ENCODE measurements at regions not wholly inside any gene's neighbourhood (a gene's known extent, or its start where the extent isn't known, plus 50 kb on each side); places are given as distances from the start of the nearest gene placed in this dataset.

GRCh38 chr2:9738062-9738461 is 105.2 kb upstream of the TAF1B start:
- Histone ChIP-seq H3K4me3 (no peak overlapping the region), H3K4me1 (no peaks in the 10 kb centered on the region), H3K9me3 (no peaks in the 10 kb centered on the region), H3K36me3 (replicated peaks) (no peaks in the 10 kb centered on the region), H3K27me3 (ENCODE audit: low read depth) (no peaks in the 10 kb centered on the region)
- no peak for DNase-seq (ENCODE audit: low spot score in 2 of 2)
- in situ Hi-C loops (cut with MboI; ENCODE audit: low sequenced_read_pairs), result no loop called here

DNA sequence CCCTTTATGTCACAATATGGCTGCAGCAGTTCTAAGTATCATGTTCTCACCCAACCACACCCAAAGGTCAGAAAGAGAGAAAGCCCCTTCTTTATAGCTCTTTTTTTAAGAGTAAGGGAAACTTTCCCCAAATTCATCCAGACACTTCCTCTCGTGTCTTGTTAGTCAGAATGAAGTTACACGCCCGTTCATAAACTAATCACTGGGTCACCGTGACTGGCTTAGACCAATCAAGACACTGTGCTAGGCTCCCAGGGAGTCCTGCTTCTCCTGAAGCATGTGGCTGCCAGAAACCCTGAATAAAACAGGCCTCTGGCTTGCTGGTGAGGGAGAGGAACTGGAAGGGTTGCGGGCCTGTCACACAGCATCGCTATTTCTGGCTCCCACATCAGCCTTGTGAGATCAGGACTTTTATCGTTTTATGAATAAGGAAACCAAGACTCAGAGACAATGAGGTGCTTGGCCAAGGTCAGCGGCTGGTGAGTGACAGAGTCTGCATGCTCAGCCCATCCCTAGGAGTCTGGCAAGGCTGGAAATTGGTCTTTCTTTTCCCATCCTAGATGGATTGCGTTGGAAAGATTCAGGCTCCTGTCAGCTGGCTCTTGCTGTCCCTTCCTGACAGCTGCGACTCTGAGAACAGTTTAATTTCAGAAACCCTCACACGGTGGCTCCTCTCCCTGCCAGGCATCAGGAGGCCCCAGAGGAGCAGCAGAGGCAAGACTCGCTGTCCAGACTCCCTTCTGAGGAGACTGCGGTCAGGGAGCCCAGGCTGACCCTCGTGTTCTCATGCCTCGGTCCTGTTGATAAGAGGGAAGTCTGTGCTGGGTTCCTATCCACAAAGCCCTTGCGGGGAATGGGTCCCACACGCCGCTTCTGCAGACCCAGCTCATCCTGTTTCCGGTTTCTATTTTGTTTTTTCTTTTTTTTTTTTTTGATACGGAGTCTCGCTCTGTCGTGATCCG is 104.5 kb upstream of the TAF1B start:
- H3K4me3 ChIP-seq, result no peak overlapping the region
- H3K36me3 ChIP-seq (replicated peaks), result no peaks in the 10 kb centered on the region
- no peaks in the 10 kb centered on the region for H3K9me3 ChIP-seq
- in situ Hi-C loops (cut with MboI; ENCODE audit: low sequenced_read_pairs), result no loop called here
- DNase-seq (ENCODE audit: low spot score in 2 of 2), result no peak
- no peaks in the 10 kb centered on the region for H3K4me1 ChIP-seq
- no peaks in the 10 kb centered on the region for H3K27me3 ChIP-seq (ENCODE audit: low read depth)

- no peak overlapping the region for H3K4me3 ChIP-seq
- DNase-seq (ENCODE audit: low spot score in 2 of 2), result no peak
These were observed 103.7 kb upstream of the TAF1B start for GRCh38 chr2:9739531-9739964.

DNA sequence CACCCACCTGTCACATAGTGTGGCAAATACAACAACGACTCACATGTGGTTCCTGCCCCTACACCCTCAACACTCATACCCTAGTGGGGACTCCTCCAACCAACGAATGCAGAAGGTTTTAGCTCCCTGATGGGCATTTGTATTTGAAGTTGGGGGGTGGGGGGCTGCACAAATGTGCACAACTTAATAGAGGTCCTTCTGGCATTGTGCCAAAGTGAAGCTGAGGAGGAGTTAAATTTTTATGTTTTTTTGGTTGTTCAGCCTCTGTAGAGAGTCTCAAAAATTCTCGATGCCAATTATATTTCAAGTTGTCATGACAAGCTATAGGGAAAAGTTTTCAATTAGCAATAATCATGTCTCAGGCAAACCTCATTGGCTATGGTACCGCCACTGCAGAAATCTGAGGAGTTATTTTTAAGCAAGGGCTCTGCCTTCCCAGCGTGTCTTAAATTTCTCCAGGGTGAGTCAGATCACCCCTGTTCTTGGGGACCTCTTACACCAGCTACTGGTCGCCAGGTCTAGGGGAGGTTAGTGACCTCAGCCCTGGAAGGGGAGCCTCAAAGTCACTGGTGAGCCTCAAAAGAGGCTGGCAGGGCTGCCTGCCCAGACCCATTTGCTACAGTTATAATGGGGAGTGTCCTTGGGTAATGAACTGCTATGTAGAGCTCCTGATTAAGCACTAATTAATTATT is 102.7 kb upstream of the TAF1B start:
- Histone ChIP-seq H3K4me3 (no peak overlapping the region), H3K4me1 (no peaks in the 10 kb centered on the region), H3K27me3 (ENCODE audit: low read depth) (no peaks in the 10 kb centered on the region), H3K9me3 (no peaks in the 10 kb centered on the region), H3K36me3 (replicated peaks) (no peaks in the 10 kb centered on the region)
- no peak for DNase-seq (ENCODE audit: low spot score in 2 of 2)
- in situ Hi-C loops (cut with MboI; ENCODE audit: low sequenced_read_pairs), result no loop called here

More at GRCh38 chr2:9739531-9739964, 103.7 kb upstream of the TAF1B start:
- Histone ChIP-seq H3K4me1 (no peaks in the 10 kb centered on the region), H3K36me3 (replicated peaks) (no peaks in the 10 kb centered on the region), H3K27me3 (ENCODE audit: low read depth) (no peaks in the 10 kb centered on the region), H3K9me3 (no peaks in the 10 kb centered on the region)
- in situ Hi-C loops (cut with MboI; ENCODE audit: low sequenced_read_pairs), result no loop called here

DNA sequence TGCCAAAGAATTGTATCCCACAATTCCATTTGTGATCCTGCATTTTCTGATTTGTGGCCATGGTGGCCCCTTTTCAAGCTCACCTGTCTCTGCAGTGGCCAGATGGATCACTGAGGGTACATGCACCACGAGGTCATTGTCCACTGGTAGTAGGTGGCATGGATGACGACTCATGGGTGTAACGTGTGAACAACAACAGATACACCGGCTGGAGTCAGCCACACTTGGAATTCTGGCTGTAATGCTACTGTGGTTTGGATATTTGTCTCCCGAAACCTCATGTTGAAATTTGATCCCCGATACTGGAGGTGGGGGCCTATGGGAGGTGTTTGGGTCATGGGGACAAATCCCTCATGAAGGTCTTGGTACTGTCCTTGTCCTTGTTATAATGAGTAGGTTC is 102.2 kb upstream of the TAF1B start:
- Histone ChIP-seq H3K27me3 (ENCODE audit: low read depth) (no peaks in the 10 kb centered on the region), H3K9me3 (no peaks in the 10 kb centered on the region), H3K4me1 (no peaks in the 10 kb centered on the region), H3K4me3 (no peak overlapping the region), H3K36me3 (replicated peaks) (no peaks in the 10 kb centered on the region)
- in situ Hi-C loops (cut with MboI; ENCODE audit: low sequenced_read_pairs), result no loop called here
- DNase-seq (ENCODE audit: low spot score in 2 of 2), result no peak

DNA sequence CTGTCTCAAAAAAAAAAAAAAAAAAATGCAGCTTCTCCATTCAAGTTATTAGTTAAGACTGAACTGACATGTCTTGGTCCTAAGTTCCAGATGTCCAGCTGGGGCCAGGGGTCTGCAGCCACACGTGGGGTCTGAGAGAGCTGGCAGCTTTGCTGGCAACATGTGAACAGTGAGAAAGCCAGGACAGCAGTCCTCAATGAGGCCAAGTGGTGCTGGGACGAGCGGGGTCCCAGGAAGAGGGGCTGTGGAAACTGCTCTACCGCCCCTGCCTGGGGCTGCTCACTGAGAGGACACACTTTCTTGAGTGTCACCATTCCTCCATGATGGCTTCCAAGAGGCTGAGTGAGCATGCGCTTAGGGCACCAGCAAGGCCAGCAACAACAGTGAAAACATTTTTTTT is 100.7 kb upstream of the TAF1B start:
- in situ Hi-C loops (cut with MboI; ENCODE audit: low sequenced_read_pairs), result no loop called here
- DNase-seq (ENCODE audit: low spot score in 2 of 2), result no peak
- H3K27me3 ChIP-seq (ENCODE audit: low read depth), result no peaks in the 10 kb centered on the region

GRCh38 chr2:9744256-9745004 is 98.8 kb upstream of the TAF1B start:
- H3K4me3 ChIP-seq, result no peak overlapping the region
- H3K36me3 ChIP-seq (replicated peaks), result no peaks in the 10 kb centered on the region
- DNase-seq (ENCODE audit: low spot score in 2 of 2), result no peak
- no peaks in the 10 kb centered on the region for H3K9me3 ChIP-seq
- in situ Hi-C loops (cut with MboI; ENCODE audit: low sequenced_read_pairs), result no loop called here
- peaks cover 4% of the 10 kb centered on the region; the same call in 1 of the 2 replicates for H3K4me1 ChIP-seq
- no peaks in the 10 kb centered on the region for H3K27me3 ChIP-seq (ENCODE audit: low read depth)

More for the DNA sequence above, 100.7 kb upstream of the TAF1B start:
- Histone ChIP-seq H3K4me3 (no peak overlapping the region), H3K36me3 (replicated peaks) (no peaks in the 10 kb centered on the region), H3K4me1 (no peaks in the 10 kb centered on the region), H3K9me3 (no peaks in the 10 kb centered on the region)

GRCh38 chr2:9745153-9745899 is 97.9 kb upstream of the TAF1B start:
- H3K36me3 ChIP-seq (replicated peaks), result no peaks in the 10 kb centered on the region
- peaks cover 4% of the 10 kb centered on the region; the same call in 1 of the 2 replicates for H3K4me1 ChIP-seq
- H3K27me3 ChIP-seq (ENCODE audit: low read depth), result no peaks in the 10 kb centered on the region
- no peak for DNase-seq (ENCODE audit: low spot score in 2 of 2)
- in situ Hi-C loops (cut with MboI; ENCODE audit: low sequenced_read_pairs), result no loop called here
- no peak overlapping the region for H3K4me3 ChIP-seq
- H3K9me3 ChIP-seq, result no peaks in the 10 kb centered on the region

DNA sequence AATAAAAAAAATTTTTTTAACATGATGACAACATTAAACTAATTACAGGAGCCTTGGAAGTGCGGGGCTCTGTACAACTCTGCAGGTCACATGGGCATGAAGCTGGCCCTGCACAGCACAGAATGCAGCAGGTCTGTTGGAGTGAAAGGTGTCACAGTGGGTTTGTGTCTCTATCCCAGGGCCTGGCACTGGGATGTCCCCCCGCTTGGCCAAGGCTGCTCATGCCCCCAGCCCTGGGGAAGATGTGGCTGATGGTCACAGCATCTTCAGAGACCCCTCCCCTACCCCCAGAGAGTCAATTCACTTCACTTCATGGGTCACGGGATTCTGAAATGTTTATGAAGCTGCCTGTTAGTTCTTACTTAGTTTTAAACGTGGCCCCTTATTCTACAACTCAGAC is 95.9 kb upstream of the TAF1B start:
- H3K4me1 ChIP-seq, result peaks cover 4% of the 10 kb centered on the region; the same call in 1 of the 2 replicates
- in situ Hi-C loops (cut with MboI; ENCODE audit: low sequenced_read_pairs), result no loop called here
- H3K9me3 ChIP-seq, result no peaks in the 10 kb centered on the region
- no peaks in the 10 kb centered on the region for H3K36me3 ChIP-seq (replicated peaks)
- no peak overlapping the region for H3K4me3 ChIP-seq
- no peaks in the 10 kb centered on the region for H3K27me3 ChIP-seq (ENCODE audit: low read depth)
- DNase-seq (ENCODE audit: low spot score in 2 of 2), result no peak

DNA sequence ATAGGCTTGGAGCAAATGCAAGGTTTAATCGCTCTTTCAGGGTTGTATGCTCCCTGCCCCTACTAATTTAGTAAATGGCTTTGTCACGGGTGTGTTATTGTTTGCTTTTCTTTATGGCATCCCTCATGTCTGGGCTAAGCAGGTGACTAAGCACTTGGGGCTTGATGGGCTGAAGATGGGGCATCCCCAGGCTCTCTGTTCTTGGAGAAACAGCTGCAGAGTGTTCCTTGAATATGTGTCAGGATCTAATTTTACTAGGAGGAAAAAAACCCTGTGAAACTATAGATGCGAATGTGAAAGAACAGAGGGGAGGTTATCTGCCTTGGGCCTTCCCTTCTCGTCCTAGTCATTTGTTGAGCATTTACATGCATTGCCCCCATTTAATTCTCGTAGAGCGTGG is 94.7 kb upstream of the TAF1B start:
- in situ Hi-C loops (cut with MboI; ENCODE audit: low sequenced_read_pairs), result no loop called here
- peaks cover 4% of the 10 kb centered on the region; the same call in 1 of the 2 replicates for H3K4me1 ChIP-seq
- no peak overlapping the region for H3K4me3 ChIP-seq
- no peaks in the 10 kb centered on the region for H3K9me3 ChIP-seq
- no peak for DNase-seq (ENCODE audit: low spot score in 2 of 2)
- no peaks in the 10 kb centered on the region for H3K27me3 ChIP-seq (ENCODE audit: low read depth)
- no peaks in the 10 kb centered on the region for H3K36me3 ChIP-seq (replicated peaks)

GRCh38 chr2:9749546-9750223 is 93.6 kb upstream of the TAF1B start:
- Histone ChIP-seq H3K4me1 (peaks cover 4% of the 10 kb centered on the region; the same call in 1 of the 2 replicates), H3K4me3 (no peak overlapping the region), H3K27me3 (ENCODE audit: low read depth) (no peaks in the 10 kb centered on the region), H3K9me3 (no peaks in the 10 kb centered on the region), H3K36me3 (replicated peaks) (no peaks in the 10 kb centered on the region)
- in situ Hi-C loops (cut with MboI; ENCODE audit: low sequenced_read_pairs), result no loop called here
- DNase-seq (ENCODE audit: low spot score in 2 of 2), result no peak

GRCh38 chr2:9750224-9751215 is 92.8 kb upstream of the TAF1B start:
- Histone ChIP-seq H3K27me3 (ENCODE audit: low read depth) (no peaks in the 10 kb centered on the region), H3K4me1 (peaks cover 4% of the 10 kb centered on the region; the same call in 1 of the 2 replicates), H3K36me3 (replicated peaks) (no peaks in the 10 kb centered on the region), H3K4me3 (no peak overlapping the region), H3K9me3 (no peaks in the 10 kb centered on the region)
- in situ Hi-C loops (cut with MboI; ENCODE audit: low sequenced_read_pairs), result no loop called here
- DNase-seq (ENCODE audit: low spot score in 2 of 2), result no peak

Data from HAP-1 (cell line).